Sigmoid colon (tissue), 6 donors: ENCODE measurements at regions not wholly inside any gene's neighbourhood (a gene's known extent, or its start where the extent isn't known, plus 50 kb on each side); places are given as distances from the start of the nearest gene placed in this dataset.

Source experiments
- DNase-seq: peaks from one replicate; pipeline ENCODE4 v3.0.0-alpha.2; 2019
- H3K27ac ChIP-seq, 4 donors: fragments of 200-600 bp; sonication (generic); one replicate each; pipeline ENCODE4 v1.5.1; 2016 to 2019; ENCODE audit warnings: mild to moderate bottlenecking in 1 of 4
- H3K27me3 ChIP-seq, 3 donors: fragments of 200-600 bp; sonication (generic); one replicate each; pipeline ENCODE4 v1.5.1; 2019; ENCODE audit warnings: mild to moderate bottlenecking in 1 of 3
- H3K36me3 ChIP-seq, 4 donors: fragments of 200-600 bp; sonication (generic); one replicate each; pipeline ENCODE4 v1.5.1; 2016 to 2019
- H3K4me1 ChIP-seq, 4 donors: fragments of 200-600 bp; sonication (generic); one replicate each; pipeline ENCODE4 v1.5.1; 2017 to 2019
- H3K4me3 ChIP-seq, 4 donors: fragments of 200-600 bp; sonication (generic); one replicate each; pipeline ENCODE4 v1.5.1; 2017 to 2019; ENCODE audit warnings: mild to moderate bottlenecking in 2 of 4, moderate library complexity in 1 of 4
- H3K9me3 ChIP-seq, 4 donors: fragments of 200-600 bp in 3 of 4; sonication (generic) in 3 of 4; one replicate each; pipeline versions ENCODE4 v1.5.1 to v1.6.1; 2013 to 2019
- EP300 ChIP-seq, 4 donors: sonication (generic); formaldehyde crosslinking; IDR thresholded peaks; one replicate each; pipeline ENCODE4 v1.6.1; 2017; ENCODE audit warnings: antibody characterized with exemption in 4 of 4
- POLR2A ChIP-seq, 2 donors: fragments of 450-650 bp; IDR thresholded peaks; one replicate each; pipeline ENCODE4 v1.6.1; 2016; ENCODE audit warnings: antibody characterized with exemption in 2 of 2, mild to moderate bottlenecking in 2 of 2, moderate library complexity in 2 of 2
- POLR2AphosphoS5 ChIP-seq, 4 donors: sonication (generic); formaldehyde crosslinking; IDR thresholded peaks; one replicate each; pipeline ENCODE4 v1.6.1; 2017; ENCODE audit warnings: antibody characterized with exemption in 4 of 4
- WGBS, 2 donors: extraction: QIAGEN DNeasy Blood & Tissue Kit; methylation state at CpG; one replicate each; pipeline ENCODE4 v1.1.7; 2013; 5-methylcytosine and 5-hydroxymethylcytosine counted together
- intact Hi-C: fragments of 100-400 bp; cut with DNase I; formaldehyde crosslinking; loops from one replicate; pipeline ENCODE4 v1.15.1; 2023
- TF ChIP-seq, protein P1 (sequence below), 4 experiments: fragments of 450-650 bp in 3 of 4; fragments of 200-600 bp in 1 of 4; IDR thresholded peaks; one replicate each; pipeline ENCODE4 v1.5.1; 2016 to 2019; ENCODE audit warnings: antibody characterized with exemption in 4 of 4, mild to moderate bottlenecking in 3 of 4, moderate library complexity in 2 of 4
- donor health status: healthy with polysubstance abuse.
- donor health status: healthy.

DNA sequence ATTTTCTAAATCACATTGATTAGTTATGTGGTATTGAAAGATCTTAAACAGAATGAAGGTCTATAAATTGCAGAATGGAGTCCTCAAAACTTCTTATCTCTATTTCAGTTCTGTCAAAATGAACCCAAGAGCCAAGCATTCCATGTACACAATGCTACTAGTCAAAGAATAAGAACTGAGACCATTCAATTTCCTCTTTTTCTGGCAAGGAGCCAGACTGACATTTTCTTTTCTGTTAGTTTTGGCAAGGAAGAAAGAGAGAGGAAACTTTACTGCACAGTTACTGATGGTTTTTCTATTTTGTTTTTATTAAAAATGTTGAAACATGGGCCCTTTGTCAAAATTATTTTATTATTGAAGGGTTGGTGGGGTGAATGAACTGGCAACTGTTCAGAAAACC lies 181.8 kb upstream of the FERD3L start:
- H3K36me3 ChIP-seq = no peaks in the 10 kb centered on the region
- H3K9me3 ChIP-seq = no peaks in the 10 kb centered on the region
- intact Hi-C loops = no loop called here
- no peak overlapping the region for H3K4me3 ChIP-seq
- no peak for DNase-seq
- H3K4me1 ChIP-seq = no peaks in the 10 kb centered on the region
- H3K27ac ChIP-seq = no peak overlapping the region
- no peaks in the 10 kb centered on the region for H3K27me3 ChIP-seq
- TF ChIP-seq POLR2A (IDR thresholded peaks at IDR 0.05) (no peak), POLR2AphosphoS5 (IDR thresholded peaks at IDR 0.05) (no peak), EP300 (IDR thresholded peaks at IDR 0.05) (no peak)
- TF ChIP-seq, protein P1, sequence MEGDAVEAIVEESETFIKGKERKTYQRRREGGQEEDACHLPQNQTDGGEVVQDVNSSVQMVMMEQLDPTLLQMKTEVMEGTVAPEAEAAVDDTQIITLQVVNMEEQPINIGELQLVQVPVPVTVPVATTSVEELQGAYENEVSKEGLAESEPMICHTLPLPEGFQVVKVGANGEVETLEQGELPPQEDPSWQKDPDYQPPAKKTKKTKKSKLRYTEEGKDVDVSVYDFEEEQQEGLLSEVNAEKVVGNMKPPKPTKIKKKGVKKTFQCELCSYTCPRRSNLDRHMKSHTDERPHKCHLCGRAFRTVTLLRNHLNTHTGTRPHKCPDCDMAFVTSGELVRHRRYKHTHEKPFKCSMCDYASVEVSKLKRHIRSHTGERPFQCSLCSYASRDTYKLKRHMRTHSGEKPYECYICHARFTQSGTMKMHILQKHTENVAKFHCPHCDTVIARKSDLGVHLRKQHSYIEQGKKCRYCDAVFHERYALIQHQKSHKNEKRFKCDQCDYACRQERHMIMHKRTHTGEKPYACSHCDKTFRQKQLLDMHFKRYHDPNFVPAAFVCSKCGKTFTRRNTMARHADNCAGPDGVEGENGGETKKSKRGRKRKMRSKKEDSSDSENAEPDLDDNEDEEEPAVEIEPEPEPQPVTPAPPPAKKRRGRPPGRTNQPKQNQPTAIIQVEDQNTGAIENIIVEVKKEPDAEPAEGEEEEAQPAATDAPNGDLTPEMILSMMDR (IDR thresholded peaks at IDR 0.05) = no peak

DNA sequence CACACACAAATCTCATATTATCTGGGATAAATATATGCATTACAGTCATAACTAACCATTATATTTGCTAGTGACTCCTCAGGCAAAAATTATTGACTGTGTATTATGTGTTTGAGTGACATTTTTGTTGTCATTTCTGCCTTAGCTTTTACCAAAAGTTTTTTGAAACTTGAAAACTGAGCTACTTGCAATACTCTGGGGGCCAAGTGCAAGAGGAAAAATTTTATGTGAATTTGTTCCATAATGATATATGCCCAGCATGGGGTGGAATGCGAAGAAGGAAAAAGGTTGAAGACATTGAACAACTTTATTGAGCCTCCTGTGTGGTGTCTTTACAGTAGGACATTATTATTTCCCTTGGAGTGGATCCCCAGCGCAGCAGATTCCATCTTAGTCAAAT lies 176.8 kb upstream of the FERD3L start:
- DNase-seq = no peak
- no peaks in the 10 kb centered on the region for H3K36me3 ChIP-seq
- TF ChIP-seq, protein P1 (IDR thresholded peaks at IDR 0.05) = no peak
- TF ChIP-seq POLR2AphosphoS5 (IDR thresholded peaks at IDR 0.05) (no peak), EP300 (IDR thresholded peaks at IDR 0.05) (no peak), POLR2A (IDR thresholded peaks at IDR 0.05) (no peak)
- no peaks in the 10 kb centered on the region for H3K9me3 ChIP-seq
- H3K4me1 ChIP-seq = no peaks in the 10 kb centered on the region
- WGBS, 2 donors = 85 to 88% methylated on average over 2 of the region's 2 CpGs
- no peak overlapping the region for H3K4me3 ChIP-seq
- intact Hi-C loops = no loop called here
- H3K27me3 ChIP-seq = no peaks in the 10 kb centered on the region
- no peak overlapping the region for H3K27ac ChIP-seq

DNA sequence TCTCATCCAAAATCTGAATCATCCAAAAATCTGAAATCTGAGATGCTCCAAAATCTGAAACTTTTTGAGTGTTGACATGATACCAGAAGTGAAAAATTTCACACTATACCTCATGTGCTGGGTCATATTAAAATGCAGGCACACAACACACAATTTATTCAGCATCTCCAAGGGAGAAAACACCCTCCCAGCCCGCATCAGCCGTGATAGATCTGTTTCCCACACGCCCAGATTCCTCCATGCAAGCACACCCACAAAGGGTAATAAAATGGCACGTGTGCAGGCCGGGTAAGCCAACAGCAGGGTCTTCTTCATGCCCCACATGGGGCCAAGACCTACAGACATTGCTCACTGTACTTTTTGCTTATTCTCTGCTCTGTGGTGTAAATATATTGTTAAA lies 173.1 kb upstream of the FERD3L start:
- no peaks in the 10 kb centered on the region for H3K36me3 ChIP-seq
- no peaks in the 10 kb centered on the region for H3K9me3 ChIP-seq
- TF ChIP-seq POLR2A (IDR thresholded peaks at IDR 0.05) (no peak), POLR2AphosphoS5 (IDR thresholded peaks at IDR 0.05) (no peak), EP300 (IDR thresholded peaks at IDR 0.05) (no peak)
- TF ChIP-seq, protein P1 (IDR thresholded peaks at IDR 0.05) = no peak
- 60 to 77% methylated on average over 5 of the region's 5 CpGs for WGBS, 2 donors
- H3K27ac ChIP-seq = no peak overlapping the region
- intact Hi-C loops = no loop called here
- no peak overlapping the region for H3K4me3 ChIP-seq
- DNase-seq = no peak
- H3K4me1 ChIP-seq = no peaks in the 10 kb centered on the region
- no peaks in the 10 kb centered on the region for H3K27me3 ChIP-seq

DNA sequence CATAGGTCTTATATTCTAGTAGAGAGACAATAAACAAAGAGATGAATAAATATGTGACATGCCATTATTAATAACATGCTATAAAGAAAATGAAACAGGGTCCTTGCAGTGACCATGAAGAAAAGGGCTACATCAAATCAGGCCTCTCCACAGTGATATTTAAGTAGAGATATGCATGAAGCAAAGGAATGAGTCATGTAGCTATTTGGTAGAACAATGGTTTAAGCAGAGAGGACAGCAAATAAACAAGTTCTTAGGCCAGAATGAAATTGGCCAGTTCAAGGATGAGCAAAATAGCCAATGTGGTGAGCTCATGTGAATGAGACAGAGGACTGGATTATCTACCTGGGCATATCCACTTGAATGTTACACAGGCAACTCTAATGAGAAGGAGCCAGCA lies 172.2 kb upstream of the FERD3L start:
- H3K36me3 ChIP-seq = no peaks in the 10 kb centered on the region
- H3K4me3 ChIP-seq = no peak overlapping the region
- no peaks in the 10 kb centered on the region for H3K9me3 ChIP-seq
- H3K27me3 ChIP-seq = no peaks in the 10 kb centered on the region
- H3K4me1 ChIP-seq = no peaks in the 10 kb centered on the region
- DNase-seq = no peak
- intact Hi-C loops = no loop called here
- TF ChIP-seq EP300 (IDR thresholded peaks at IDR 0.05) (no peak), POLR2AphosphoS5 (IDR thresholded peaks at IDR 0.05) (no peak), POLR2A (IDR thresholded peaks at IDR 0.05) (no peak)
- TF ChIP-seq, protein P1 (IDR thresholded peaks at IDR 0.05) = no peak
- H3K27ac ChIP-seq = no peak overlapping the region

DNA sequence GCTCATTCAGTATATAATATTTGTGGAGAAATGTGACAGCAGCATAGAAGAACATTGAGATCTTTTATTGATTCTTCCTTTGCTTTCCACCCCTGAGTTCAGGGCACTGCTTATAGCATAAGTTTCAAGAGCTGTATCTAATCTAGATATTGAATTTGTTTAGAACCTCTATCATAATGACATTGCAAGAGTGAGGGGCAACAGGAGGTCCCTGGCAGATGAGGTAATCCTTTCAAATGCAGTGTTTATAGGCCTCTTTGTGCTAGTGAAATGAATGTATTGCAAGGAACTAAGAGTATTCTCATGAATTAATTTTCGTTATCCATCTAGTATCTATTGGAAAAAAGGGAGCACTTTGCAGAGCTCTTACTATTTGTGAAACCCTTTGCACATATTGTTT lies 167.2 kb upstream of the FERD3L start:
- WGBS, 2 donors = 62 to 89% methylated on average over 1 of the region's 1 CpG
- intact Hi-C loops = no loop called here
- H3K27ac ChIP-seq = no peak overlapping the region
- no peaks in the 10 kb centered on the region for H3K4me1 ChIP-seq
- DNase-seq = no peak
- H3K4me3 ChIP-seq = no peak overlapping the region
- no peaks in the 10 kb centered on the region for H3K36me3 ChIP-seq
- TF ChIP-seq, protein P1 (IDR thresholded peaks at IDR 0.05) = no peak
- TF ChIP-seq EP300 (IDR thresholded peaks at IDR 0.05) = no peak
- no peak for TF ChIP-seq POLR2A (IDR thresholded peaks at IDR 0.05)
- TF ChIP-seq POLR2AphosphoS5 (IDR thresholded peaks at IDR 0.05) = no peak
- no peaks in the 10 kb centered on the region for H3K9me3 ChIP-seq
- H3K27me3 ChIP-seq = no peaks in the 10 kb centered on the region
